Liver (tissue), 3 donors: ENCODE measurements at regions not wholly inside any gene's neighbourhood (a gene's known extent, or its start where the extent isn't known, plus 50 kb on each side); places are given as distances from the start of the nearest gene placed in this dataset.

Experiments used
- GABPA ChIP-seq, 2 donors: IDR thresholded peaks in 1 of 2; conservative IDR thresholded peaks in 1 of 2; 2 replicates each; pipeline ENCODE4 v1.6.1; 2016; ENCODE audit warnings: antibody characterized with exemption in 2 of 2, mild to moderate bottlenecking in 1 of 2, moderate library complexity in 1 of 2
- JUND ChIP-seq, 2 donors: IDR thresholded peaks; 2 replicates each; pipeline ENCODE4 v1.6.1; 2016; ENCODE audit warnings: antibody characterized with exemption in 2 of 2
- RAD21 ChIP-seq, 2 donors: IDR thresholded peaks; 2 replicates each; pipeline ENCODE4 v1.6.1; 2016; ENCODE audit warnings: antibody characterized with exemption in 2 of 2, mild to moderate bottlenecking in 2 of 2
- SP1 ChIP-seq: IDR thresholded peaks from 2 replicates; pipeline ENCODE4 v1.6.1; 2018; ENCODE audit warnings: antibody characterized with exemption, mild to moderate bottlenecking
- TAF1 ChIP-seq: conservative IDR thresholded peaks from 2 replicates; pipeline ENCODE4 v1.6.1; 2016; ENCODE audit warnings: antibody characterized with exemption, mild to moderate bottlenecking
- YY1 ChIP-seq: IDR thresholded peaks from 2 replicates; pipeline ENCODE4 v1.6.1; 2016; ENCODE audit warnings: antibody characterized with exemption, mild to moderate bottlenecking
- TF ChIP-seq, protein P1 (sequence below): fragments of 150-350 bp; IDR thresholded peaks from 2 replicates; pipeline ENCODE4 v1.5.1; 2017; ENCODE audit warnings: improper control_type of control experiment, low read depth, low read length; ENCODE audit not compliant: missing input control
- TF ChIP-seq, protein P2 (sequence below): IDR thresholded peaks from 2 replicates; pipeline ENCODE4 v1.6.1; 2016; ENCODE audit warnings: antibody characterized with exemption
- TF ChIP-seq, protein P3 (sequence below): IDR thresholded peaks from 2 replicates; pipeline ENCODE4 v1.6.1; 2016; ENCODE audit warnings: antibody characterized with exemption
- TF ChIP-seq, protein P4 (sequence below): IDR thresholded peaks from 2 replicates; pipeline ENCODE4 v1.6.1; 2016; ENCODE audit warnings: antibody characterized with exemption
- donor health status: healthy.
- donor health status: healthy.

GRCh38 chr4:159592898-159593556 lies 490.1 kb downstream of the RAPGEF2 start:
- TF ChIP-seq, protein P1, sequence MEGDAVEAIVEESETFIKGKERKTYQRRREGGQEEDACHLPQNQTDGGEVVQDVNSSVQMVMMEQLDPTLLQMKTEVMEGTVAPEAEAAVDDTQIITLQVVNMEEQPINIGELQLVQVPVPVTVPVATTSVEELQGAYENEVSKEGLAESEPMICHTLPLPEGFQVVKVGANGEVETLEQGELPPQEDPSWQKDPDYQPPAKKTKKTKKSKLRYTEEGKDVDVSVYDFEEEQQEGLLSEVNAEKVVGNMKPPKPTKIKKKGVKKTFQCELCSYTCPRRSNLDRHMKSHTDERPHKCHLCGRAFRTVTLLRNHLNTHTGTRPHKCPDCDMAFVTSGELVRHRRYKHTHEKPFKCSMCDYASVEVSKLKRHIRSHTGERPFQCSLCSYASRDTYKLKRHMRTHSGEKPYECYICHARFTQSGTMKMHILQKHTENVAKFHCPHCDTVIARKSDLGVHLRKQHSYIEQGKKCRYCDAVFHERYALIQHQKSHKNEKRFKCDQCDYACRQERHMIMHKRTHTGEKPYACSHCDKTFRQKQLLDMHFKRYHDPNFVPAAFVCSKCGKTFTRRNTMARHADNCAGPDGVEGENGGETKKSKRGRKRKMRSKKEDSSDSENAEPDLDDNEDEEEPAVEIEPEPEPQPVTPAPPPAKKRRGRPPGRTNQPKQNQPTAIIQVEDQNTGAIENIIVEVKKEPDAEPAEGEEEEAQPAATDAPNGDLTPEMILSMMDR, result no peak
- TF ChIP-seq GABPA (IDR thresholded peaks at IDR 0.05 in 1 of 2, conservative IDR thresholded peaks at IDR 0.05 in 1 of 2) (no peak), TAF1 (no peak), YY1 (no peak), RAD21 (IDR thresholded peaks at IDR 0.05) (no peak), JUND (IDR thresholded peaks at IDR 0.05) (no peak), SP1 (no peak)
- TF ChIP-seq, protein P2, sequence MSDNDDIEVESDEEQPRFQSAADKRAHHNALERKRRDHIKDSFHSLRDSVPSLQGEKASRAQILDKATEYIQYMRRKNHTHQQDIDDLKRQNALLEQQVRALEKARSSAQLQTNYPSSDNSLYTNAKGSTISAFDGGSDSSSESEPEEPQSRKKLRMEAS, result no peak
- TF ChIP-seq, protein P3, sequence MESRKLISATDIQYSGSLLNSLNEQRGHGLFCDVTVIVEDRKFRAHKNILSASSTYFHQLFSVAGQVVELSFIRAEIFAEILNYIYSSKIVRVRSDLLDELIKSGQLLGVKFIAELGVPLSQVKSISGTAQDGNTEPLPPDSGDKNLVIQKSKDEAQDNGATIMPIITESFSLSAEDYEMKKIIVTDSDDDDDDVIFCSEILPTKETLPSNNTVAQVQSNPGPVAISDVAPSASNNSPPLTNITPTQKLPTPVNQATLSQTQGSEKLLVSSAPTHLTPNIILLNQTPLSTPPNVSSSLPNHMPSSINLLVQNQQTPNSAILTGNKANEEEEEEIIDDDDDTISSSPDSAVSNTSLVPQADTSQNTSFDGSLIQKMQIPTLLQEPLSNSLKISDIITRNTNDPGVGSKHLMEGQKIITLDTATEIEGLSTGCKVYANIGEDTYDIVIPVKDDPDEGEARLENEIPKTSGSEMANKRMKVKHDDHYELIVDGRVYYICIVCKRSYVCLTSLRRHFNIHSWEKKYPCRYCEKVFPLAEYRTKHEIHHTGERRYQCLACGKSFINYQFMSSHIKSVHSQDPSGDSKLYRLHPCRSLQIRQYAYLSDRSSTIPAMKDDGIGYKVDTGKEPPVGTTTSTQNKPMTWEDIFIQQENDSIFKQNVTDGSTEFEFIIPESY, result no peak
- TF ChIP-seq, protein P4, sequence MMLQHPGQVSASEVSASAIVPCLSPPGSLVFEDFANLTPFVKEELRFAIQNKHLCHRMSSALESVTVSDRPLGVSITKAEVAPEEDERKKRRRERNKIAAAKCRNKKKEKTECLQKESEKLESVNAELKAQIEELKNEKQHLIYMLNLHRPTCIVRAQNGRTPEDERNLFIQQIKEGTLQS, result no peak
